Astrocyte (in vitro differentiated cells and primary cell): ENCODE measurements at regions not wholly inside any gene's neighbourhood (a gene's known extent, or its start where the extent isn't known, plus 50 kb on each side); places are given as distances from the start of the nearest gene placed in this dataset.

Source experiments
- DNase-seq: peaks from one replicate; pipeline ENCODE4 v3.0.0-alpha.2; 2010; ENCODE audit warnings: low read depth
- FAIRE-seq: peaks from 2 replicates; lab custom pipeline; 2011; peaks lifted over from hg19 to GRCh38; lab: Jason Lieb, UNC
- H2AFZ ChIP-seq: 2 replicates; pipeline ENCODE4 v1.6.0; 2012; ENCODE audit warnings: low read depth, low read length, inconsistent platforms
- H3K27ac ChIP-seq: 2 replicates; pipeline ENCODE4 v1.5.1; 2011; ENCODE audit warnings: low read depth, low read length, inconsistent platforms
- H3K27me3 ChIP-seq: 2 replicates; pipeline ENCODE4 v1.6.0; 2011; ENCODE audit warnings: low read length, inconsistent platforms; ENCODE audit not compliant: insufficient read depth
- H3K36me3 ChIP-seq: 2 replicates; pipeline ENCODE4 v1.5.1; 2011; ENCODE audit warnings: low read length, inconsistent platforms; ENCODE audit not compliant: insufficient read depth
- H3K4me1 ChIP-seq: 2 replicates; pipeline ENCODE4 v1.5.1; 2011; ENCODE audit warnings: low read length, inconsistent platforms; ENCODE audit not compliant: insufficient read depth
- H3K4me2 ChIP-seq: 2 replicates; pipeline ENCODE4 v1.6.0; 2012; ENCODE audit warnings: low read length, inconsistent platforms
- H3K4me3 ChIP-seq: 2 replicates; pipeline ENCODE4 v1.5.1; 2011; ENCODE audit warnings: low read depth, mild to moderate bottlenecking, low read length, inconsistent platforms; ENCODE audit not compliant: insufficient read depth
- H3K79me2 ChIP-seq: 2 replicates; pipeline ENCODE4 v1.6.0; 2012; ENCODE audit warnings: mild to moderate bottlenecking, low read length, inconsistent platforms; ENCODE audit not compliant: insufficient read depth
- H3K9ac ChIP-seq: 2 replicates; pipeline ENCODE4 v1.6.0; 2012; ENCODE audit warnings: mild to moderate bottlenecking, low read length, inconsistent platforms
- H3K9me3 ChIP-seq: 2 replicates; pipeline ENCODE4 v1.5.1; 2012; ENCODE audit warnings: low read depth, mild to moderate bottlenecking, low read length, inconsistent platforms; ENCODE audit not compliant: insufficient read depth
- H4K20me1 ChIP-seq: 2 replicates; pipeline ENCODE4 v1.6.0; 2012; ENCODE audit warnings: low read length, inconsistent platforms; ENCODE audit not compliant: insufficient read depth
- H3K27ac Mint-ChIP-seq: one replicate; pipeline ENCODE4 v1.8.0; 2021; ENCODE audit warnings: mild to moderate bottlenecking, mixed read lengths; ENCODE audit not compliant: unreplicated experiment
- H3K27me3 Mint-ChIP-seq: one replicate; pipeline ENCODE4 v1.8.0; 2021; ENCODE audit warnings: low read depth, mixed read lengths; ENCODE audit not compliant: unreplicated experiment
- H3K36me3 Mint-ChIP-seq: one replicate; pipeline ENCODE4 v1.8.0; 2021; ENCODE audit warnings: low read depth, mixed read lengths; ENCODE audit not compliant: unreplicated experiment
- H3K4me1 Mint-ChIP-seq: one replicate; pipeline ENCODE4 v1.8.0; 2021; ENCODE audit warnings: low read depth, mixed read lengths; ENCODE audit not compliant: unreplicated experiment
- H3K4me3 Mint-ChIP-seq: one replicate; pipeline ENCODE4 v1.8.0; 2021; ENCODE audit warnings: mild to moderate bottlenecking, moderate library complexity, mixed read lengths; ENCODE audit not compliant: unreplicated experiment
- H3K9me3 Mint-ChIP-seq: one replicate; pipeline ENCODE4 v1.8.0; 2021; ENCODE audit warnings: mild to moderate bottlenecking, mixed read lengths; ENCODE audit not compliant: unreplicated experiment
- EZH2 ChIP-seq: IDR thresholded peaks from 2 replicates; pipeline ENCODE4 v1.6.1; 2012; ENCODE audit warnings: mild to moderate bottlenecking, low read length, inconsistent platforms; ENCODE audit not compliant: insufficient read depth
- TF ChIP-seq, protein P1 (sequence below): IDR thresholded peaks from 2 replicates; pipeline ENCODE4 v1.5.1; 2011; ENCODE audit warnings: low read depth, mild to moderate bottlenecking, inconsistent platforms, low read length, moderate library complexity; ENCODE audit not compliant: insufficient read depth

DNA sequence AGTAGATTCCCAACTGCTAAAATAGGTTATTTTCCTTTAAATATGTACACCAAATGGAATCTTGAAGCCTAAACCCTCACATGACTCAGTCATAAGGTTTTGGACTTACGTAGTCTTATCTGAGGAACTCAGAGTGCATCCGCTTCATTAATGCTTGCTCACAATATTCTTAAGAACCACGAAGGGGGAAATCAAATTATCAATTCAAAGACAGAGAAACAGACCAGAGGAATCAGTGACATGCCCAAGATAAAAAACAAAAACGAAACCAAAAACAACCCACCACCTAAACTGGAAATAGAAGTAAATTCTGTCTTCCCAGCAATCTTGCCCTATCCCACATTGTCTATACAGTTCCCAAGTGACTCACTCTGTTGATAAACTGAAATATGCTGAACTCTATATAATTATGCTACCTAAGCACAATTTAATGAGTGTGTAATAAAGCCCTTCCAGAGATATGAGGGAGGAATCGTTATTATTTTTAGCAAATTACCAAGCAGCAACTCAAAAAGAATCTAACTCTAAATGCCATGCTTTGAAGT lies 135.4 kb upstream of the CBLB start:
- TF ChIP-seq EZH2, result no peak
- TF ChIP-seq, protein P1, sequence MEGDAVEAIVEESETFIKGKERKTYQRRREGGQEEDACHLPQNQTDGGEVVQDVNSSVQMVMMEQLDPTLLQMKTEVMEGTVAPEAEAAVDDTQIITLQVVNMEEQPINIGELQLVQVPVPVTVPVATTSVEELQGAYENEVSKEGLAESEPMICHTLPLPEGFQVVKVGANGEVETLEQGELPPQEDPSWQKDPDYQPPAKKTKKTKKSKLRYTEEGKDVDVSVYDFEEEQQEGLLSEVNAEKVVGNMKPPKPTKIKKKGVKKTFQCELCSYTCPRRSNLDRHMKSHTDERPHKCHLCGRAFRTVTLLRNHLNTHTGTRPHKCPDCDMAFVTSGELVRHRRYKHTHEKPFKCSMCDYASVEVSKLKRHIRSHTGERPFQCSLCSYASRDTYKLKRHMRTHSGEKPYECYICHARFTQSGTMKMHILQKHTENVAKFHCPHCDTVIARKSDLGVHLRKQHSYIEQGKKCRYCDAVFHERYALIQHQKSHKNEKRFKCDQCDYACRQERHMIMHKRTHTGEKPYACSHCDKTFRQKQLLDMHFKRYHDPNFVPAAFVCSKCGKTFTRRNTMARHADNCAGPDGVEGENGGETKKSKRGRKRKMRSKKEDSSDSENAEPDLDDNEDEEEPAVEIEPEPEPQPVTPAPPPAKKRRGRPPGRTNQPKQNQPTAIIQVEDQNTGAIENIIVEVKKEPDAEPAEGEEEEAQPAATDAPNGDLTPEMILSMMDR, result no peak
- Histone ChIP-seq H3K4me1 (peaks cover 18% of the 10 kb centered on the region), H3K9ac (peak overlapping the region; percentile 74), H3K4me2 (peak overlapping the region; percentile 85), H3K9me3 (no peaks in the 10 kb centered on the region), H2AFZ (peak overlapping the region; percentile 41), H3K4me3 (peak overlapping the region; percentile 56), H3K27ac (peak overlapping the region; percentile 90), H3K27me3 (no peaks in the 10 kb centered on the region), H4K20me1 (no peaks in the 10 kb centered on the region), H3K79me2 (no peaks in the 10 kb centered on the region), H3K36me3 (no peaks in the 10 kb centered on the region)
- H3K27me3 Mint-ChIP-seq, result no peaks in the 10 kb centered on the region
- no peak overlapping the region for H3K27ac Mint-ChIP-seq
- peaks cover 3% of the 10 kb centered on the region for H3K9me3 Mint-ChIP-seq
- peaks cover 8% of the 10 kb centered on the region for H3K4me1 Mint-ChIP-seq
- H3K4me3 Mint-ChIP-seq, result no peak overlapping the region
- FAIRE-seq (peak; percentile 80), DNase-seq (peak; percentile 90)
- no peaks in the 10 kb centered on the region for H3K36me3 Mint-ChIP-seq

DNA sequence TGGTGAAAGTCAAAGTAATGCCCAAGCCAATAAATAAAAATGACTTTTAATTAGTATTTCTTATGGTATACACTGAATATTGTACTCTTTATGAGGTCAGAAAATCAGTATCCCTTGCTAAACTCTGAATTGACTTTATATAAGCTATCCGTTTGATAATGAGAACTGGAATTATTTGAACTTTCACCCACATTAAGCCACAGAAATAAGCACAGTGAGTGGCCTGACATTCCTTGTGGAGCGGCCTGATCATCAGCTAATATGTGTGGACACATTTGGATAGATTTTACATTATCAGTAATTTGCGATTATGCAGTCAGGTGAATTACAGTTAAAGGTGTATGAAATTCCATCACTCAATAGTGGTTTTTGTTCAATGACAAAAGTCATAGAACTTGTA lies 136.0 kb upstream of the CBLB start:
- H3K4me3 ChIP-seq, result peak overlapping the region; percentile 56
- peaks cover 18% of the 10 kb centered on the region for H3K4me1 ChIP-seq
- H2AFZ ChIP-seq, result no peak overlapping the region
- Mint-ChIP-seq H3K4me1 (peaks cover 8% of the 10 kb centered on the region), H3K27ac (no peak overlapping the region), H3K9me3 (peaks cover 2% of the 10 kb centered on the region), H3K27me3 (no peaks in the 10 kb centered on the region), H3K36me3 (no peaks in the 10 kb centered on the region), H3K4me3 (no peak overlapping the region)
- no peak for FAIRE-seq
- H3K4me2 ChIP-seq, result peak overlapping the region; percentile 85
- TF ChIP-seq, protein P1, result no peak
- TF ChIP-seq EZH2, result no peak
- H3K9ac ChIP-seq, result peak overlapping the region; percentile 74
- no peaks in the 10 kb centered on the region for H3K79me2 ChIP-seq
- H3K27me3 ChIP-seq, result no peaks in the 10 kb centered on the region
- no peaks in the 10 kb centered on the region for H3K9me3 ChIP-seq
- H4K20me1 ChIP-seq, result no peaks in the 10 kb centered on the region
- H3K36me3 ChIP-seq, result no peaks in the 10 kb centered on the region
- peak; percentile 41 for DNase-seq
- peak overlapping the region; percentile 90 for H3K27ac ChIP-seq

DNA sequence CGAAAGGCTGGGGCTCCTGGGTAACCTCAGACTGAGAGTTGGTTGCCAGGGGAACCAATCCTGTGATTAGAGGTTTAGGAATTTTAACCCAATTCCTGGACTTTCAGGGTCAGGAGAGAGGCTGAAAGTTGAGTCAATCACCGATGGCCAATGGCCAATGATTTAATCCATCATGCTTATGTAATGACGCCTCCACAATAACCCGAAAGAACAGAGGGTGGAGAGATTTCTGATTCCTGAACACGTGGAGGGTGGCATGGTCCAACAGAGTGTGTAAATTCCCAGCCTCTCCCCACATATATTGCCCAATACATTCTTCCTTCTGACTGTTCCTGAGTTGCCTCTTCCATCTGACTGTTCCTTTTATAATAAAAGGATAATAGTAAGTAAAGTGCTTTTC lies 137.2 kb upstream of the CBLB start:
- Mint-ChIP-seq H3K4me3 (no peak overlapping the region), H3K27me3 (no peaks in the 10 kb centered on the region), H3K4me1 (peaks cover 10% of the 10 kb centered on the region), H3K36me3 (no peaks in the 10 kb centered on the region), H3K27ac (no peak overlapping the region), H3K9me3 (peaks cover 2% of the 10 kb centered on the region)
- H3K79me2 ChIP-seq, result no peaks in the 10 kb centered on the region
- H3K27ac ChIP-seq, result peak overlapping the region; percentile 90
- no peaks in the 10 kb centered on the region for H3K27me3 ChIP-seq
- H3K4me1 ChIP-seq, result peaks cover 18% of the 10 kb centered on the region
- DNase-seq, result peak; percentile 97
- peak overlapping the region; percentile 14 for H3K4me2 ChIP-seq
- H3K9me3 ChIP-seq, result no peaks in the 10 kb centered on the region
- TF ChIP-seq EZH2, result no peak
- TF ChIP-seq, protein P1, result no peak
- H3K36me3 ChIP-seq, result no peaks in the 10 kb centered on the region
- H3K9ac ChIP-seq, result no peak overlapping the region
- no peak overlapping the region for H2AFZ ChIP-seq
- peak; percentile 85 for FAIRE-seq
- H4K20me1 ChIP-seq, result no peaks in the 10 kb centered on the region
- no peak overlapping the region for H3K4me3 ChIP-seq
